Amniotic stem cell (primary cell): ENCODE measurements at regions not wholly inside any gene's neighbourhood (a gene's known extent, or its start where the extent isn't known, plus 50 kb on each side); places are given as distances from the start of the nearest gene placed in this dataset.

Experiments
- DNase-seq: peaks from one replicate; lab custom pipeline; 2025; lab: John Stamatoyannopoulos, UW

- DNase-seq = no peak
These were observed 85.9 kb upstream of the TBX20 start for GRCh38 chr7:35339811-35340210.

GRCh38 chr7:35336444-35336843 lies 82.5 kb upstream of the TBX20 start:
- no peak for DNase-seq

DNA sequence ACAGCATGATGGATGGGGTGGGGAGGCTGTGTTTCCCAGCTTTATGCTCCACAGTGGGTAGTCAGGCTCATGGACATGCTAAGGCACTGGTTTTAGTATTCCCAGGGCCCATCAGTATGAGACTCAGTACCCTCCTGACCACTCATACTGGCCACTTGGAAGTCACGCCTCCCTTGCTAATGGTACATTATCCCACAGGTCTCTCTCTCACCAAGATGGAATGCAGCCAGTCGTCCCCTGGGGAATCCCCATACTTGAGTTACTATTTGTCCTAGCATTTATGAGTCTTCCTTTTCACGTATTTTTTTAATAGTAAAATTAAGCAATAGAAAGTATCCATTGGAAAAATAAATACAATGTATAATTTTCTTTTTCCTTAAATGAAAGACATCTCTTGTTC lies 80.6 kb upstream of the TBX20 start:
- DNase-seq = no peak

DNA sequence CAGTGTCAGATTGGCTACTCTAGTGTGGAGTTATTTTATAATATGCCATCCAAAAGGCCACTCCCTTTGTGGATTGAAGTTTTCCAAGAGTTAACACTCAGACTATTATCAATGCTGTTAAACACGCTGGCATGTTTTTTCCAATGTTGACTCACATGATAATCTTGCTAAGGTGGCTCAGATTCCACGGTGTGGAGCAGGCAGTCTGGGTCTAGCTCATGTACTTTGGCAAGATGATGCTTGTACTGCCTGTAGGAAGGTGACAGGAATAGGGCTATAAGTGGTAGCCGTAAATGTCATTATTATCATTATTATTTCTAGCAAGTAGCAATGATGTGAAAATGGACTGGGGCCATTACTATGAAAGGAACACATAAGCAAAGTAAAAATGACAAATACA lies 79.4 kb upstream of the TBX20 start:
- no peak for DNase-seq

- no peak for DNase-seq
These were observed 78.1 kb upstream of the TBX20 start for GRCh38 chr7:35331730-35332678.

DNA sequence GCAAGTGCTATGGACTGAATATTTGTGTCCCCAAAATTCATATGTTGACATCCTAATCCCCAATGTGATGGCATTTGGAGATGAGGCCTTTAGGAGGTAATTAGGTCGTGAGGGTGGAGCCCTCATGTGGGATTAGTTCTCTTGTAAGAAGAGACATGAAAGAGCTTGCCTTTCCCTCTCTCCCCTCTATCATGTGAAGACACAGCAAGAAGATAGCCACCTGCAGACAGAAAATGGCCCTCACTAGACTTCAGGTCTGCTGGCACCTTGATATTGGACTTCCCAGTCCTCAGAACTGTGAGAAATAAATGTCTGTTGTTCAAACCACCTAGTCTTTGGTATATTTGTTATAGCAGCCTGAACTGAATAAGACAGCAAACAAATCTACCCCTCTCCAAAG lies 75.1 kb upstream of the TBX20 start:
- DNase-seq = no peak

GRCh38 chr7:35319606-35320005 lies 65.7 kb upstream of the TBX20 start:
- DNase-seq = no peak

GRCh38 chr7:35316549-35316948 lies 62.6 kb upstream of the TBX20 start:
- DNase-seq = no peak

DNA sequence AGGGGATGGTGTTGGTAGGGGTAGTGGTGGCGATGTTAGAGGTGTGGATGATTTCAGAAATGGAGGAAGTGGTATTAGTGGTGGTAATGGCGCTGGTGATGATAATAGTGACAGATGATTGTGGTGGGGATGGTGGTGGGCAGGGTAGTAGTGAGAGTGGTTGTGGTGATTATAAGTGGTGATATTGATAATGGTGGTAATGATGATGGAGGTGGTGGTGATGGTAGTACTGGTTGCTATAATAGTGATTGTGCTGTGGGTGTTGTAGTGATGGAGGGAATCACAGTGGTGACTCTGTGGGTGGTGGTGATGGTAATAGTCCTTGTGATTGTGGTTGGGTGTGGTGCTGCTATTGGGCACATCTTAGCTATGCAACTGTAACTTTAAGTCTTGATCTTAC lies 61.6 kb upstream of the TBX20 start:
- no peak for DNase-seq

DNA sequence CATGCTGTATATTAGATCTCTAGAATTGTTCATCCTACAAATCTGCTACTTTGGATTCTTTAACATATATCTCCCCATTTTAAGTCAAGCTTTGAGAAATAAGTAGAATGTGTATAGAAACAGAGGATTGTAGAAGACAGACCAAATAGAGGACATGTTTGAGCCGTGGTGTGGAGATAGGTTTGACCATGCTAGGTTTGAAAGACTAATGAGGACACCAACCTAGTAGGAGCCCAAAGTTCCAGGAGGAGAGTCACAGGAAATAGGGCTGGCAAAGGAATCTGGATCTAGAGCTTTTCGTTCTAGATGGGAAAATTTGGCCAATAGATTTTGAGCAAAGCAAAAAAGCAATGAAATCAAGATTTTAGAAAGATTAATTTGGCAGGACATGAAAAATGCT lies 60.5 kb upstream of the TBX20 start:
- DNase-seq = no peak

GRCh38 chr7:35313575-35313974 lies 59.7 kb upstream of the TBX20 start:
- DNase-seq = no peak
